Gastrocnemius medialis (tissue), 4 donors: ENCODE measurements at regions not wholly inside any gene's neighbourhood (a gene's known extent, or its start where the extent isn't known, plus 50 kb on each side); places are given as distances from the start of the nearest gene placed in this dataset.

Experiments used
- ATAC-seq, 2 donors: fragments of 150-250 bp; one replicate each; pipeline ENCODE4 v1.9.1; 2016
- DNase-seq, 2 donors: peaks; one replicate each; pipeline ENCODE4 v3.0.0-alpha.2; 2019
- H3K27ac ChIP-seq, 4 donors: fragments of 200-600 bp; sonication (generic); 1 replicate in 1 of 4; 2 replicates in 3 of 4; pipeline ENCODE4 v1.5.1; 2016 to 2018; ENCODE audit warnings: mild to moderate bottlenecking in 2 of 4, moderate library complexity in 1 of 4
- H3K27me3 ChIP-seq, 3 donors: fragments of 200-600 bp; sonication (generic) in 2 of 3; 1 replicate in 1 of 3; 2 replicates in 2 of 3; pipeline versions ENCODE4 v1.5.1 to v1.6.0; 2016 to 2019; ENCODE audit warnings: mild to moderate bottlenecking in 1 of 3, moderate library complexity in 1 of 3
- H3K36me3 ChIP-seq, 2 donors: fragments of 200-600 bp; sonication (generic) in 1 of 2; one replicate each; pipeline ENCODE4 v1.5.1; 2017 to 2018
- H3K4me1 ChIP-seq, 2 donors: fragments of 200-600 bp; sonication (generic) in 1 of 2; one replicate each; pipeline ENCODE4 v1.5.1; 2016 to 2017; ENCODE audit warnings: mild to moderate bottlenecking in 2 of 2
- H3K4me3 ChIP-seq, 4 donors: fragments of 200-600 bp; sonication (generic) in 3 of 4; 1 replicate in 1 of 4; 2 replicates in 3 of 4; pipeline ENCODE4 v1.5.1; 2016 to 2019; ENCODE audit warnings: mild to moderate bottlenecking in 2 of 4
- H3K9me3 ChIP-seq, 3 donors: fragments of 200-600 bp; sonication (generic) in 2 of 3; 1 replicate in 1 of 3; 2 replicates in 2 of 3; pipeline ENCODE4 v1.5.1; 2016 to 2019
- POLR2A ChIP-seq, 2 donors: fragments of 450-650 bp; IDR thresholded peaks; one replicate each; pipeline ENCODE4 v1.6.1; 2017; ENCODE audit warnings: antibody characterized with exemption in 2 of 2, mild to moderate bottlenecking in 2 of 2, moderate library complexity in 2 of 2
- in situ Hi-C, 4 donors: fragments of 200-750 bp; cut with MboI; loops; one replicate each; pipeline versions ENCODE4 v1.15.0 to v1.8.0; 2017; ENCODE audit warnings: low sequenced_read_pairs in 4 of 4
- intact Hi-C: fragments of 100-400 bp; cut with DNase I; formaldehyde crosslinking; loops from one replicate; pipeline ENCODE4 v1.15.1; 2023; ENCODE audit warnings: low total_unique reads
- TF ChIP-seq, protein P1 (sequence below), 5 experiments: fragments of 450-650 bp in 3 of 5; fragments of 200-600 bp in 2 of 5; sonication (generic) in 2 of 5; IDR thresholded peaks in 4 of 5; conservative IDR thresholded peaks in 1 of 5; 1 replicate in 4 of 5; 2 replicates in 1 of 5; pipeline ENCODE4 v1.5.1; 2016 to 2019; ENCODE audit warnings: antibody characterized with exemption in 5 of 5, mild to moderate bottlenecking in 3 of 5, moderate library complexity in 3 of 5

DNA sequence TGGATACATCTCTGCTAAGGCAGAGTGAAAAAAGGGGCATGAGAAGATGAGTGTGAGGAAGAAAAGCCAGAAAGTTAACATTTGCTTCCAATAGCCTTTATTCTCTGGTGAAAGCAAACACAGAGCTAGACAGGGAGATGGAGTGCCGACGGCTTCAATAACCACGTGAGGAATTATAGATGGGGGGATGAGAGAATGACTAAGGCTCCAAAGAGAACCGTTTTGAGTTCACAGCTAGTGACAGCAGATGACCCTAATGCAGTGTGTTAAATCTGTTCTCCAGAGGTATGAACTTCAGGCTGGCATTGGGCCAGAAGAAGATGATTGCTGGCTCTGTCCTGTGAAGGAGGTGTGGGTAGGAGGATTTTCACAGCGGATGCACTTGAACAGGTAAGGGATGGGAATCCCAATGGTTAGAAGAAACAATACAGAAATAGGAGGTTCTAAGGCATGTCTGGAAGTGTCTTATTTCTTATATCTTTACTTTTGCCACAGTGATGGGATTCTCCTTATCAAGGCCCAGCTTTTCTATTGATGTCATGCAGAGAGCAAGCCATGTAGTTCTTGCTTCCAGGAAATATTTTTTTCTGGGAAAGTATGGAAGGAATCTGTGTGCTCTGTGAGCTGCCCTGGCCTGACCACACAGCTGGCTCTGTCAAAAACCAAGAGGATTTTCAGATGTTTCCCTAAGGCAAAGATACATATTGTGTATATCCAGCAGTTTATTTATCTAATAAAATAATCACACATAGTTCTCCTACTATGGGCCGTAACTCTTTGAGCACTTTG is 573.8 kb downstream of the LTN1 start:
- Histone ChIP-seq H3K4me3 (no peak overlapping the region), H3K4me1 (no peaks in the 10 kb centered on the region), H3K27me3 (no peaks in the 10 kb centered on the region), H3K36me3 (no peaks in the 10 kb centered on the region), H3K27ac (no peak overlapping the region), H3K9me3 (no peaks in the 10 kb centered on the region)
- intact Hi-C loops, result no loop called here
- TF ChIP-seq, protein P1, sequence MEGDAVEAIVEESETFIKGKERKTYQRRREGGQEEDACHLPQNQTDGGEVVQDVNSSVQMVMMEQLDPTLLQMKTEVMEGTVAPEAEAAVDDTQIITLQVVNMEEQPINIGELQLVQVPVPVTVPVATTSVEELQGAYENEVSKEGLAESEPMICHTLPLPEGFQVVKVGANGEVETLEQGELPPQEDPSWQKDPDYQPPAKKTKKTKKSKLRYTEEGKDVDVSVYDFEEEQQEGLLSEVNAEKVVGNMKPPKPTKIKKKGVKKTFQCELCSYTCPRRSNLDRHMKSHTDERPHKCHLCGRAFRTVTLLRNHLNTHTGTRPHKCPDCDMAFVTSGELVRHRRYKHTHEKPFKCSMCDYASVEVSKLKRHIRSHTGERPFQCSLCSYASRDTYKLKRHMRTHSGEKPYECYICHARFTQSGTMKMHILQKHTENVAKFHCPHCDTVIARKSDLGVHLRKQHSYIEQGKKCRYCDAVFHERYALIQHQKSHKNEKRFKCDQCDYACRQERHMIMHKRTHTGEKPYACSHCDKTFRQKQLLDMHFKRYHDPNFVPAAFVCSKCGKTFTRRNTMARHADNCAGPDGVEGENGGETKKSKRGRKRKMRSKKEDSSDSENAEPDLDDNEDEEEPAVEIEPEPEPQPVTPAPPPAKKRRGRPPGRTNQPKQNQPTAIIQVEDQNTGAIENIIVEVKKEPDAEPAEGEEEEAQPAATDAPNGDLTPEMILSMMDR (IDR thresholded peaks at IDR 0.05 in 4 of 5, conservative IDR thresholded peaks at IDR 0.05 in 1 of 5), result no peak
- TF ChIP-seq POLR2A (IDR thresholded peaks at IDR 0.05), result no peak
- ATAC-seq (no peak), DNase-seq (no peak)
- in situ Hi-C loops, result no loop called here

DNA sequence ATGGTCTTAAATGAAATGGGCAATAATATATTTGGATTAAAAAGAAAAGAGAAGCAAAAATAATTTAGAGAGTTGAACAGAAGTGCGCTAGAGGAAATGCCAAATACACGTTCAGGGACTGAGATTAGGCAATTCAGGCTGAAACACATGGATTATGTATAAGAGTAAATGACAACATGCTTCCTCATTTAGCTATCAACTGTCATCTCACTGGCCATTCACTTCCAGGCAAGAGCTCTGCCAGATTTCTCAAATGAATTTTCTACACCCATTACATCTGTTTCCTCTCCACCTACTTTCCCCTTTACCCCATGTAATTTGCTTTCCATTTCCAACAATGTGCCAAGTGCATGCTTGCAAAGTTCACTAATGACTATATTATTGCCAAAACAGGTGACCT is 582.4 kb downstream of the LTN1 start:
- H3K9me3 ChIP-seq, result no peaks in the 10 kb centered on the region
- ATAC-seq (peak in 1 of 2 donors; percentile 33), DNase-seq (no peak)
- H3K4me3 ChIP-seq, result no peak overlapping the region
- no peaks in the 10 kb centered on the region for H3K27me3 ChIP-seq
- intact Hi-C loops (no loop called here), in situ Hi-C loops (no loop called here)
- no peaks in the 10 kb centered on the region for H3K36me3 ChIP-seq
- no peak for TF ChIP-seq POLR2A (IDR thresholded peaks at IDR 0.05)
- H3K27ac ChIP-seq, result no peak overlapping the region
- H3K4me1 ChIP-seq, result no peaks in the 10 kb centered on the region

DNA sequence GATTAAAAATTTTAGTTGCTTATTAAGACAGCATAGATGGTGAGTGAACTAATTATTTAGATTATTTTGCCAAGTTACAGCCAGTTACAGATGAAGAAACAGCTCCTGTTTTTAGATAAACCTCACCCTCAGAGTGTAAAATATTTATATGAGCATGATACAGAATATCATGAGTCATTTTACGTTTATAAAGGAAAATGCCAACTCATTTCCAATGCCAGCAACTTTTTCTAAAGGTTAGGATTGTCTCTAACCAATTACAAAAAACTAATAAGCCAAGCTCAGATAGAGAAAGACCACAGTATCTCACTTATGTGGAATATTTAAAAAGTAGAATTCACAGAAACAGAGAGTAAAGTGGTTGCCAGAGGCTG is 590.1 kb downstream of the LTN1 start:
- Histone ChIP-seq H3K27ac (no peak overlapping the region), H3K4me1 (no peaks in the 10 kb centered on the region), H3K9me3 (no peaks in the 10 kb centered on the region), H3K4me3 (no peak overlapping the region), H3K27me3 (no peaks in the 10 kb centered on the region), H3K36me3 (no peaks in the 10 kb centered on the region)
- no peak for ATAC-seq
- no peak for DNase-seq
- intact Hi-C loops (no loop called here), in situ Hi-C loops (no loop called here)
- TF ChIP-seq, protein P1 (IDR thresholded peaks at IDR 0.05 in 4 of 5, conservative IDR thresholded peaks at IDR 0.05 in 1 of 5), result no peak
- TF ChIP-seq POLR2A (IDR thresholded peaks at IDR 0.05), result no peak

DNA sequence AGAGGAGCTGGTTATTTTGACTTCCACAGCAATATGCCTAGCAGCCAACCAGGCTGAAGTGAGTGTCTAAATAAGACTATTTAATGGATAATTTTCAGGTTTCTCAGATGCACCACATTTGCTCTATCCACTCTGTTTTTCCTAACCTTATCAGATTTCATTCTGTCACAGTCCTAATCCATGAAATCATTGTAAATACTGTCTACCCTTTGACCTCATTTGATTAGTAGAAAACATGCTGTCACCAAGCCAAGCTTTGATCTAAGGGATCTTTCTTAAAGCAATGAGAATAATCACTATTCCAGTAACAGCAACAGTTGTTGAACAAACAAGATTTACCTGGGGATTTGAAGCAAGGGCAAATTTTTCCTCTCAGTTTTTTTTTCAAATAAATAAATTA is 595.6 kb downstream of the LTN1 start:
- ATAC-seq (no peak), DNase-seq (no peak)
- no peaks in the 10 kb centered on the region for H3K4me1 ChIP-seq
- intact Hi-C loops, result no loop called here
- in situ Hi-C loops, result no loop called here
- no peak overlapping the region for H3K4me3 ChIP-seq
- H3K27me3 ChIP-seq, result no peaks in the 10 kb centered on the region
- H3K36me3 ChIP-seq, result no peaks in the 10 kb centered on the region
- H3K27ac ChIP-seq, result no peak overlapping the region
- no peaks in the 10 kb centered on the region for H3K9me3 ChIP-seq
- TF ChIP-seq, protein P1 (IDR thresholded peaks at IDR 0.05 in 4 of 5, conservative IDR thresholded peaks at IDR 0.05 in 1 of 5), result no peak
- no peak for TF ChIP-seq POLR2A (IDR thresholded peaks at IDR 0.05)

DNA sequence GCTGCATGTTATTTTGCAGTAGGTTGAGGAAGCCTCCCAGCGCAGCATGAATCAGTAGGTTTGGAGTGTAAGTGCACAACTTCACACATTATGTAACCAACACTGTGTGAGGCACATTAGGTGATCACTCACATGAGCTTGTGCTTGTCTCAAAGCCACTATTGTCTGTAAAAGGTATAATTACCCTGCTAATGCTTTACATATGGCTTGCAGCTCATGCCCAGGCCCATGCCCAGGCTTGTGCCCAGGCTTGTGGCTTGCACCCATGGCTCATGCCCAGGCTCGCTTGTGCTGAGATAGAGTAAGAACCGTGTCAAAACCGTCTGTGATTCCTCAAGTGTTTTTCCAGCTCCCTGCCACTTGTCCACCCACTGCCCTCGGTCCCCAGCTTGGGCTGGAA is 596.3 kb downstream of the LTN1 start:
- H3K4me3 ChIP-seq, result no peak overlapping the region
- no peaks in the 10 kb centered on the region for H3K4me1 ChIP-seq
- DNase-seq (no peak), ATAC-seq (no peak)
- no peaks in the 10 kb centered on the region for H3K27me3 ChIP-seq
- intact Hi-C loops (no loop called here), in situ Hi-C loops (no loop called here)
- no peak overlapping the region for H3K27ac ChIP-seq
- TF ChIP-seq, protein P1 (IDR thresholded peaks at IDR 0.05 in 4 of 5, conservative IDR thresholded peaks at IDR 0.05 in 1 of 5), result no peak
- TF ChIP-seq POLR2A (IDR thresholded peaks at IDR 0.05), result no peak
- no peaks in the 10 kb centered on the region for H3K9me3 ChIP-seq
- H3K36me3 ChIP-seq, result no peaks in the 10 kb centered on the region
